HCEC 1CT (cell line): ENCODE measurements at regions not wholly inside any gene's neighbourhood (a gene's known extent, or its start where the extent isn't known, plus 50 kb on each side); places are given as distances from the start of the nearest gene placed in this dataset.
A peak's percentile ranks its signal among the peaks of the same experiment; 100 is the strongest.

Experiments used
- DNase-seq: peaks from one replicate; pipeline ENCODE4 v3.0.0-alpha.2; 2017

GRCh38 chr10:6763423-6763822, 183.3 kb upstream of the PRKCQ start:
- no peak for DNase-seq

DNA sequence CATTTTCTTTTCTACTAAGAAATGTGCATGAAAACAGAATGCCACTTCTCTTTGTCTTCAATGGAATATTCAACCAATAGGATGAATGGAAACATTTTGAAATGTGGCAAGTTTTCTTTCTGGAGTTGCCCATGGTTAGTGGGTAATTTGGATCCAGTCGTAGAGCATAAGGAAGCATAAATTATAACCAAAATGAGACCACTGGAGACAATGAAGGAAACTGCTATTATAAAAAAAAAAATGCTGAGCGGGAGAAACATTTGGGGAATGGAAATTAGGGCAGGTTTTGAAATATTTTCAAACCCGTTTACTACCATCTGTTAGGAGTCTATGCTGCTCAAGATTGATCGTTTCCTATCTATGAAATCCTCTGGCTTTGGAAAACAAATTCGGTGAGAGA, 182.9 kb upstream of the PRKCQ start:
- DNase-seq = no peak

GRCh38 chr10:6759961-6760360, 179.9 kb upstream of the PRKCQ start:
- DNase-seq = no peak

DNA sequence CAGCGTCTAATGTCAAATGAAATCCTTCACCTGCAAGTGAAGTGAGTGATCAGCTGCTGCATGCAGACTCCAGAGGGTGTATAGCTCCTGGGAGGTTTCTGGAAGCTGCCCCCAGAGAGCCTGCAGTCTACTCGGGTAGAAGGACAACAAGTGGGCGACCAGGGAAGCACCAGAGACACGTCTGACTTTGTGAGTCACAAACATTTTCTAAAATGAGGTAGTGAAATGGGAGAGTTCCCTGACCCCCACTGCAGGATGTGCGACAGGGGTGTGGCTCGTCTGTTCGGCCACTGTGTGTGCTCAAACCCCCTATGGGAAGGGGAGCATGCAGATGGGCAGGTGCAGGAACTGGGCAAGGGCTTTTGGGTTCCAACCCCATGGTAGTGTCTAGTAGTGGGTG, 177.1 kb upstream of the PRKCQ start:
- no peak for DNase-seq

GRCh38 chr10:6756716-6757115, 176.6 kb upstream of the PRKCQ start:
- DNase-seq = no peak

- DNase-seq = peak; percentile 88
Measured at GRCh38 chr10:6755781-6756460, 175.8 kb upstream of the PRKCQ start.

DNA sequence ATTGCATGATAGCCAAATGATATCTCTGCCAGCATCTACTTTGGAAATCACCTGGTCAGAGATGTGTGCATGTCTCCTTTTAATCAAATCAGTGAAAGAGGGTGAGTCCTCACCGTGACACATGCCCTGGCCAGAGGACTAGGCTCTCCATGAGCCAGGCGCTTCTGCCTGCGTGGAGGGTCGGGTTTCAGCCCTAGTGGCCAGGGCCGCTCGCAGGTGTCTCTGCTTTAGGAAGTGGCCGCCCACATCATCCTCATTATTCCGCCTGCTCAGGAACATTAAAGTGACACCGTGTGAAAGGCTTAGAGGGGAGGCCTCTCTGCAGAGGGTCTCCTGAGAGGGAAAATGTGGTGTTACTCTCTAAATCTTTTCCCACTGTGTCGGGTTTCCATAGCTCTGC, 173.6 kb upstream of the PRKCQ start:
- no peak for DNase-seq

GRCh38 chr10:6751363-6751762, 171.3 kb upstream of the PRKCQ start:
- no peak for DNase-seq

GRCh38 chr10:6748981-6749635, 169.0 kb upstream of the PRKCQ start:
- DNase-seq = peak; percentile 87

GRCh38 chr10:6748029-6748428, 168.0 kb upstream of the PRKCQ start:
- no peak for DNase-seq

DNA sequence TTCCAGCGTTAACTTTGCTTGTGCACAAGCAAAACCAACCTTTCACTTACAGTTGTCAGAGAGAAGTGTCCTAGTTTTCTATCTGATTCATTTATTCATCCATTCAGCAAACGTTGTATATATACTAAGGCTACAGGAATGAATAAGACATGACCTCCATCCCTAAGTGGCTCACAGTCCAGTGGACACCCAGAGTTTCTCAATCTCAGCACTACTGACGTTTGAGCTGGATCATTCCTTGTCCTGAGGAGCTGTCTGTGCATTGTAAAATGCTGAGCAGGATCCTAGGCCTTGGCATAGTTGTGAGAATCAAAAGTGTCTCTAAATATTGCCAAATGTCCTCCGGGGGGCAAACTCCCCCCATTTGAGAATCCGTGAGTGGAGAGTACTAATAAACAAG, 166.7 kb upstream of the PRKCQ start:
- DNase-seq = peak; percentile 87

- DNase-seq = no peak
Measured at GRCh38 chr10:6743291-6743849, 163.3 kb upstream of the PRKCQ start.

DNA sequence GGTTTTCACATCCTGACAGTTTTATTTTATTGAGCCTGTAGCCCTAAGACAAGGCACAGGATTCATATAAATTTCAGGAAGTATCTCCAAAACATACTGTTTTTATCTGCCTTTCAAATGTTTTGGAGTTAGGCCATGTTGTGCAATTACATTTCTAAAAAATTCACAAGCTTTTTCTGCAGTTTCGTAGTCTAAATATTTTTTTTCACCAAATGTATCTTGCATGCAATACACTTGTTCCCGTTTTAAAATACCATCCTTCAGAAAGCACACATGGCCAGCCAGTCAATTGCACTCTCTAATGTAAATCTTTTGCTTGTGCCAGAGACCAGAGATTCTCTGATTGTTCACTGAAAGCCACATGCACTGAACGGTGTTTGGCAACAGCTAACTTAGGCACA, 161.5 kb upstream of the PRKCQ start:
- peak; percentile 17 for DNase-seq

GRCh38 chr10:6739530-6740174, 159.6 kb upstream of the PRKCQ start:
- no peak for DNase-seq

- DNase-seq = peak; percentile 30
Measured at GRCh38 chr10:6738112-6738768, 158.2 kb upstream of the PRKCQ start.

DNA sequence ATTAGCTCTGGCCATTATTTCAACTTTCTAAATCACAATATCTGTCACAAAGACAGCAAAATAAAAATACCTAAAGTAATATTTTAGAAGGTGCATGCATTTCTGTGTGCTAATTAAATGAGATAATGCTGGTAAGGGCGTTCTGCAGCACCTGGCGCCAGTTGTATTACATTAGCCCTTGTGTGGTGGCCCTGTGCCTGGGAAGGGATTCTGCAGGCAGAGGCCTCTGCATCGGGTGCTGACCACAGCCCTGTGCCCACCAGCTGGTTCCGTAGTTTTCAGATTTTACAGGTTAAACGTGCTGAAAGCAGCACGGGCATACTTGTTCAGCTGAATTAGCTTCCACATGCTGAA, 157.7 kb upstream of the PRKCQ start:
- no peak for DNase-seq

GRCh38 chr10:6737080-6737641, 157.1 kb upstream of the PRKCQ start:
- DNase-seq = peak; percentile 57

DNA sequence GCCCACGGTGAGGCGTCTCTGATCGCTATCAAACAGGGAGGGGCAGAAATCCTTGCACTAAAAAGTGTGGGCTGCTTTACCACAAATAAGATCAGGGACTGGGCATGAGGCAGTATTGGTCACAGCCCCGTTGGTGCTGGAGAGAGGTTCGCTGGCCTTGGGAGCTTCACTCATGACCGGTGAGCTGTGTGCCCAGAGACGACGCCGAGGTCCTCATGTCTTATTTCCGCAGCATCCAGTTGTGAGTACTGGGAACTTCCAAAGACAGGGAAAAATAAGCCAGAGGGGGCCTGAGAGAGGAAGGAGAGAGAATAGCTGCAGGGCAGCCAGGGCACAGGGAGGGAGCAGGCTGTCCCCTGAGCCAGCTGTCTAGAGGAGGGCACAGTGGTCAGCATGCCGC, 154.2 kb upstream of the PRKCQ start:
- DNase-seq = no peak

- no peak for DNase-seq
Measured at GRCh38 chr10:6729861-6730344, 149.8 kb upstream of the PRKCQ start.

- DNase-seq = peak; percentile 71
Measured at GRCh38 chr10:6729071-6729774, 149.1 kb upstream of the PRKCQ start.

DNA sequence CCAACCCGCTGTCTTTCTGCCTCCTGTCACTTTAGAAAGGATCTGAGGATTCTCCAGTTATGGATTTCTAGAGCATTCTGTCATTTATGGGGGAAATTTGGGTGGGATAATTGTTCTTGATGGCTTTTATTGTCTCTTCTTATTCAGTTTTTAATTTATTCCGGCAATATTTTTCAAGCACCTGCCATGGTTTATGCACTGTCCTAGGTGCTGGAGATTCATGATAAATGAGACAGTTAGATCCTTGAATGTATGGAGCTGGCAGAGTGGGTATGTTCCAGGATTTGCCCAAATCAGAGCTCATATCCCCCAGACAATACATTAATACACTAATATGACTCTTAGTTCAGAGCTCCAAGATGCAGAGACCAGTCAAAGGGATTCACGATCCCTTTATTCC, 146.8 kb upstream of the PRKCQ start:
- DNase-seq = no peak

DNA sequence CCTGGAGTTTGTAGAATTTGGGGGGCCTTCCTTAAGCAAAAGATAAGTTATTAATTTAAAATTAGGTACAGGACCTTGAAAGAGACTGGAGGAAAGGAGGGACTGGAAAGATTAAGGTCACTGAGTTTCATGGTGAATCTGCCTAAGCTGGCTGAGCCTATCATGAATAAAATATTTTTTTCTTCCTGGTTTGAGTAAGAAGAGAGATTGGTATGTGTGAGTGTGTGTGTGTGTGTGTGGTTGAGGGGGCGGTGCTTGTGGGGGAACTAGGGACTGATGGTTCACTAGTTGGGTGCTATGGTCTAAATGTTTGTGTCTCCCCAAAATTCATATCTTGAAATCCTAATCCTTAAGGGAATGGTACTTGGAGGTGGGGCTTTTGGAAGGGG, 142.5 kb upstream of the PRKCQ start:
- DNase-seq = peak; percentile 79
